Kasumi-1 (cell line): ENCODE measurements at regions not wholly inside any gene's neighbourhood (a gene's known extent, or its start where the extent isn't known, plus 50 kb on each side); places are given as distances from the start of the nearest gene placed in this dataset.
A peak's percentile ranks its signal among the peaks of the same experiment; 100 is the strongest.
"Not testable (repeated sequence)": the region's sequence is repeated elsewhere in the genome, so short reads cannot be mapped to it uniquely, and the experiment has no call there.

ENCODE experiments used
- DNase-seq, 2 experiments: peaks; one replicate each; lab custom pipeline; 2025; lab: John Stamatoyannopoulos, UW

- no peak for DNase-seq
These were observed 208.7 kb downstream of the LMX1A start for GRCh38 chr1:165147799-165148198.

- DNase-seq: peak; percentile 27 to 61
These were observed 211.6 kb downstream of the LMX1A start for GRCh38 chr1:165144757-165145397.

- DNase-seq: peak; percentile 50 to 58
These were observed 213.0 kb downstream of the LMX1A start for GRCh38 chr1:165143437-165144065.

DNA sequence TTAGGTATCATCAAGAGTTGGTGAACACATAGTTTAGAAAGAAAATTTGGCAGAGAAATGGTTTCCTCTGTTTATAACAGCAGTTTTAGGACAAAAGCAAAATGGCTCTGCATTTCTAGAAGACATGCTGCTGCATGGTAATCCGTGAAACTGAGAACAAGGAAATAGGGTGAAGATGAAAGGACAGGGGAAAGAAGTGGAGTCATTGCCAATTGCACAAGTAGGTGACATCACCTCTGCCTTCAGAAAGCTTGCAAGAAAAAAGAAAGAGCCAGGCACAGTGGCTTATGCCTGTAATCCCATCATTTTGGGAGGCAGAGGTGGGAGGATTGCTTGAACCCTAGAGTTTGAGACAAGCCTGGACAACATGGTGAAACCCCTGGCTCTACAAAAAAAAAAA is 217.6 kb downstream of the LMX1A start:
- no peak for DNase-seq

DNA sequence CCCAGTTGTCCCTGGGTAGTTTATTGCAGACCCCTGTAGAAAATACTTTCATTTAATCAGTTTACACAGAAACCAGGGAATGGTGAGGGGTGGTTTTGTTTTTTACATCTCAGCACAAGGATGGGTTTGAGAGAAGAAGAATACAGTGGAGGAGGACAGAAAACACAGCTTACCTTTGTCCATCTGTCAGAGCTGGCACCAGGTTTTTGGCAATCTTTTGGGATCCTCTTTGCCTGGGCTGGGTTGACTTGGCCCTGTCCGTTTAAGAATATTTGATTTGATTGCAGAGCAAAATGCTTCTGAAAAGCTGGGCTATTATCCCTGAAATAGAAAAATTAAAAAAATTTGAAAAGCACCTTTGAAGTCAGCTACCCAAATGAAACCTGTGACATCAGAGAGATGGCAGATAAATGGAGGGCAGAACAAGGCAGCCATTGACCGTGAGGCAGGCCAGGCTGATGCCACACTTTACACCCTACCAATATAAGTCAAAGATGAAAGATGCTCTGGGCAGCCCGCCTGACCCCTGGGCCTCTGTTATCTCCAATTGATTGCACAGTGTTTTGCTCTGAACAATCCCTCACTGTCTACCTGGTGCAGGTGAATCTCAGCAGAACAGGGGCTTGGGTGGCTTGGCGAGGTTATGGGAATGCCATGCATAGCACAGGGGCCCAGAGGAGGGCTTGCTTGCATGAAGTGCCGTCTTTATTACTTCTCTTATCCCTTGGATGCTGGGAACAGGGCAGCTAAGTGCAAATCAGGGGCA is 218.8 kb downstream of the LMX1A start:
- DNase-seq: no peak

DNA sequence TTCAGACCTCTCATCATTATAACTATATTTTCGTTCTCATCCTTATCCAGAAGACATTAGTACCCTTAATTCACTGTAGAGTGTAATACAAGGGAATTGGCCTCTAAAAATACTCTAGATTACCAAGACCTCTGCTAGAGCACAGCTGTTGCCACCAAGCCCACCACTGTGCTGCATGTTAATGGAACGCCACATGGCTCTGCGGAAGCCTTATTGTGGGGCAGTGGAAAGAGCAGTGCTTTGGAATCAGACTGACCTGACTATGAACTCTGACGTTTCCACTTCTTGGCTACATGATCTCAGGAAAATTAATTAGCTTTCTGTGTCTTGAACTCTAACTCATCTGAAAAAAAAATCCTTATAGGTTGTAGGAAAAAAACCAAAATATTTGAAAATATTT is 222.1 kb downstream of the LMX1A start:
- DNase-seq: no peak

DNA sequence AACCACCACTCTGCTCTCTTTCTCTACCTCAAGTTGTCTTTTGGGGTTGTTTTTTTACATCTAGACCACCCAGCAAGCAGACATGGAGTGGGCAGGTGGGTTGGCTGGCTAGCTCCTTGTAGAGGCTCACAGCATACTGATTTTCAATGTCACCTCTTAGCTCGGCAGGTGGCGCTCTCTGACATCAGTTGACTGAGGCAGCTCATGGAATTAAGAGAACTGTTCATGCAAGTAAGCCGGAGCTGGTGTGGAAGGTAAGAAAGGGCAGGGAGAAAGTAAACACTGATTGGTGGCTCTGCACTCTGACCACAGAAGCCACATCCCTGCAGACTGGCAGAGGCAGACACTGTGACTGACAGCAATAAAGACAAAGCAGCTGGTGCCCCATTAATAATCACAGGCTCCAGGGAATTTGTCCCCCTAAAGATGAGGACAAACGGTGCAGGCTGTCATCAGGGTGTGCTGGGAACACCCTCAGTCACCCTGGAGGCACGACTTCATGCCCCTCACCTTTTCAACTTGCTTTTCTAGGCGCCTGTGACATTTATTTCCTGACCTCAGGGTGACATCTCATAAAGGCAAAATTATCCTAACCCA is 226.8 kb downstream of the LMX1A start:
- DNase-seq: peak; percentile 39 to 66

GRCh38 chr1:165124772-165125171 is 231.7 kb downstream of the LMX1A start:
- no peak for DNase-seq

- DNase-seq: no peak
These were observed 237.4 kb downstream of the LMX1A start for GRCh38 chr1:165119086-165119485.

DNA sequence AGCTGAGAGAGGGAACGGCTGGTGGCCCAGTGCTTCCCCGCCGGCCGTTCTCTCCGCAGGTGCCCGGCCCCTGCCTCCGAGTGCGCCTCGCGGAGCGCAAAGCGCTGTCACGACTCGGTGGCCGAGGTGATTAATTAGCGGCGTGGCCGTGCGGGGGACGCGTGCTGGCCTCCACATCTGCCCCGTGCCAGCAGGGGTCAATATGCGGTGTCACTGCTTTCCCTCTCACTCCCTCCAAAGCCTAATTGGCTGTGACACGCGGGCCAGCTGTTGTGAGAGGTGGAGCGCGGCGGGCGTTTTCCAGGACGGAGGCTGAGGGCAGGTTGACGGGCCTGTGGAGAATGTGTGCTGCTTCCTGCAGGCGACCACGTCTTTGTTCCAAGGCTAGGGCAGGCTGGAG is 239.0 kb downstream of the LMX1A start:
- DNase-seq: no peak

GRCh38 chr1:165116732-165117131 is 239.8 kb downstream of the LMX1A start:
- no peak for DNase-seq

DNA sequence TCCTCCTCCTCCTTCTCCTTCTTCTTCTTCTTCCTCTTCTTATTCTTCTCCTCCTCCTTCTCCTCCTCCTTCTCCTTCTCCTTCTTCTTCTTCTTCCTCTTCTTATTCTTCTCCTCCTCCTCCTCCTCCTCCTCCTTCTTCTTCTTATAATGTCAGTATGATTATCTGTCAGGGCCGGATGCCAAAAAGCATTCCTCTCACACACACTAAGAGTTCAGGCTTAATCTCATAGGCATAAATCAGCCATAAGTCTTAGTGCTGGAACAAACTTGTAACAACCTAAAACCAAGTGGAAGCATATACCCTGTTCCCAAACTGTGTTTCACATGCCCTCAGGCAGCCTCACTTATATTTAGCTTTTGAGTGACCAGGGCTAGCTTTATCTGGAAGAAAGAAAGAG is 240.3 kb downstream of the LMX1A start:
- DNase-seq: no peak

GRCh38 chr1:165114889-165115285 is 241.6 kb downstream of the LMX1A start:
- DNase-seq: no peak

- peak; percentile 53 to 64 for DNase-seq
These were observed 242.3 kb downstream of the LMX1A start for GRCh38 chr1:165114022-165114888.

GRCh38 chr1:165112260-165112659 is 244.3 kb downstream of the LMX1A start:
- DNase-seq: no peak

- no peak for DNase-seq
These were observed 247.5 kb downstream of the LMX1A start for GRCh38 chr1:165109013-165109412.

- not testable (repeated sequence) for DNase-seq
These were observed 263.9 kb downstream of the LMX1A start for GRCh38 chr1:165092542-165093162.

DNA sequence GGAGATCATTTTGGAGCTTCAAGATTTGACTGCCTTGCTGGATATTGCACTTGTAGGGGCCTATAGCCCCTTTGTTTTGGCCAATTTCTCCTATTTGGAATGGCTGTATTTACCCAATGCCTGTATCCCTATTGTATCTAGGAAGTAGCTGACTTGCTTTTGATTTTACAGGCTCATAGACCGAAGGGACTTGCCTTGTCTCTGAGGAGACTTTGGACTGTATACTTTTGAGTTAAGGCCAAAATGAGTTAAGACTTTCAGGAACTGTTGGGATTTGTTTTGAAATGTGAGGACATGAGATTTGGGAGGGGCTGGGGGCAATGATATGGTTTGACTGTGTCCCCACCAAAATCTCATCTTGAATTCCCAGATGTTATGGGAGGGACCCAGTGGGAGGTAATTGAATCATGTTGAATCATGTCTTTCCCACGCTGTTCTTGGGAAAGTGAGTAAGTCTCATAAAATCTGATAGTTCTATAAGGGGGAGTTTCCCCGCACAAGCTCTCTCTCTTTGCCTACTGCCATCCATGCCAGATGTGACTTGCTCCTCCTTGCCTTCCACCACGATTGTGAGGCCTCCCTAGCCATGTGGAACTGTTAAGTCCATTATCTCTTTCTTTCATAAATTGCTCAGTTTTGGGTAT is 276.1 kb downstream of the LMX1A start:
- no peak for DNase-seq

DNA sequence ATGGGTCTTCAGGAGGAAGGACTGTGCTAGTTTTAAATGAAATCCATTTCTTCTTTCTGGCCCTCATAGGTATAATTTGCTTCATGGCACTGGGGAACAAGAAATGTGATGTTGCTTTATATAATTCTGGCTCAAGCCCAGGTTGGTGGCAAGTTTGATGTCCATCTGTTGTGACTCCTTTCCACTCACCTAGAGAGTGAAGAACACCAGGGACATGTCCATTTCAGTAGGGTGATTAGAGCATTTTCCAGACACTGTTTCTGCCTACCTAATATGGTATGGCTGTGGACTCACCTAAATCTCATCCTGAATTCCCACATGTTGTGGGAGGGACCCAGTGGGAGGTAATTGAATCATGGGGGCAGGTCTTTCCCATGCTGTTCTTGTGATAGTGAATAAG is 278.1 kb downstream of the LMX1A start:
- no peak for DNase-seq

DNA sequence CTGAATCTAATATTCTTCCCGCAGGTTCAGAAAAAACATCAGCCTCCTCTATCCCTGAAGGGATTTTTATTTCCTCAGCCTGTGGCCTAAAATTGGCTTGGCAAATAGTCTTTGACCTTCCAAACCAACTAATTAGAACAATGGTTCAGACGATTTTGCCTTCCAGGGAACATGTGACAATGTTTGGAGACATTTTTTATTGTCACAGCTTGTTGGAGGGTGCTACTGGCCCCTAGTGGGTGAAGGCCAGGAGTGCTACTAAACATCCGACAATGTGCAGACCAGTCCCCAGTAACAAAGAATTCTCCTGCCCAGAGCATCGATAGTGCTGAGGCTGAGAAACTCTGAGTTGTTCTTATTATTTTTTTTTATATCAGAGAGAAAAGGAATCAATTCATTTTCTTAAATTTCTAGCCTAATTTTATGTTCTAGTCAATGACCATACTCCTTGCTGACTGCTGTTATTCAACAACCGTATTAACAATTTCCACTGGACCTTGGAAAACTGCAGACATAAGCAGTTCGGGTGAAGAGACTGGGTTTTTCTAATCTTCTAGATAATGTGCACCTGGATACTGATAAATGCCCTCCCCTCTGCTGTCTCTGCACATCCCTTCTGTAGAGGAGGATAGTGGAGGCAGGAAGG is 280.7 kb downstream of the LMX1A start:
- DNase-seq: peak; percentile 28 to 39
